GM18507 (cell line): ENCODE measurements at regions not wholly inside any gene's neighbourhood (a gene's known extent, or its start where the extent isn't known, plus 50 kb on each side); places are given as distances from the start of the nearest gene placed in this dataset.
"Not testable (repeated sequence)": the region's sequence is repeated elsewhere in the genome, so short reads cannot be mapped to it uniquely, and the experiment has no call there.

Experiments
- DNase-seq: peaks from one replicate; pipeline ENCODE4 v3.0.0; 2011; ENCODE audit warnings: low read depth; ENCODE audit not compliant: insufficient read length; ENCODE audit errors: extremely low spot score
- FAIRE-seq: peaks from 2 replicates; lab custom pipeline; 2011; peaks lifted over from hg19 to GRCh38; lab: Jason Lieb, UNC

GRCh38 chr11:134727636-134728035 lies 315.6 kb upstream of the B3GAT1 start:
- DNase-seq: no peak
- no peak for FAIRE-seq

GRCh38 chr11:134727204-134727603 lies 315.2 kb upstream of the B3GAT1 start:
- FAIRE-seq (no peak), DNase-seq (no peak)

GRCh38 chr11:134725716-134726639 lies 313.9 kb upstream of the B3GAT1 start:
- no peak for DNase-seq
- FAIRE-seq: no peak

DNA sequence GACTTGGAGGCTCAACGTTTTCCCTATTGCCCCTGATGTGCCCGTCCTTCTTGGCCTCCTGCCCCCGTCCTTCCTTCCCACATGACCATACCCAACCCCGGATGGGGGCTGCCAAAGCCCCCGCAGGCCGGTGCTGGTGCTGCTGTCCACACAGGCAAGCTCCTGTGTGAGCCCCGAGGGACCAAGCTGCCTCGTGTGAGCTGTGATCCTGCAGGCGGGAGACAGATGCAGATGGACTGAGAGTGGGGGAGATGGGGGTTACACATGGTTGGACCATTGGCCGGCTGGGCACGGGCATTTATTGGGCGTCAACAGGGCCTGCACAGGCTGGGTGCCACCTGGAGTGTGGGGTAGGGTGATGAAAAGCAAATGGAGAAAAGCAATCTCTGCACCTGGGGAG lies 313.2 kb upstream of the B3GAT1 start:
- FAIRE-seq (no peak), DNase-seq (no peak)

DNA sequence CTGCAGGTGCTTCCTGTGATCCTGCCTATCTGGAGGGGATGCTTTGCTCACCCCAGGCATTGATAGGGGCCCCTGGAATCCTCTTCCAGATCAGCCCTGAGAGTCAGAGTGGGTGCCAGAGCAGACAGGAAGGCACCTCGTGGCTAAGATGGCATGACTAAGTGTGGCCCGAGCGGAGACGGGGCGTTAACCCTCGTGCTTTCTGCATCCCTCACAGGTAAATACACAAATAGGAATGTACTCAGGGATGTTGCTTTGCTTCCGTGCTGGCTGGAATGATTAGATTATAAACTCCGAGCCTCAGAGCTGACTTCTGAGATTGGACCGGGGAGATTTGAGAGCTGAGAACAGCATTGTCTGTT lies 312.7 kb upstream of the B3GAT1 start:
- FAIRE-seq: no peak

DNA sequence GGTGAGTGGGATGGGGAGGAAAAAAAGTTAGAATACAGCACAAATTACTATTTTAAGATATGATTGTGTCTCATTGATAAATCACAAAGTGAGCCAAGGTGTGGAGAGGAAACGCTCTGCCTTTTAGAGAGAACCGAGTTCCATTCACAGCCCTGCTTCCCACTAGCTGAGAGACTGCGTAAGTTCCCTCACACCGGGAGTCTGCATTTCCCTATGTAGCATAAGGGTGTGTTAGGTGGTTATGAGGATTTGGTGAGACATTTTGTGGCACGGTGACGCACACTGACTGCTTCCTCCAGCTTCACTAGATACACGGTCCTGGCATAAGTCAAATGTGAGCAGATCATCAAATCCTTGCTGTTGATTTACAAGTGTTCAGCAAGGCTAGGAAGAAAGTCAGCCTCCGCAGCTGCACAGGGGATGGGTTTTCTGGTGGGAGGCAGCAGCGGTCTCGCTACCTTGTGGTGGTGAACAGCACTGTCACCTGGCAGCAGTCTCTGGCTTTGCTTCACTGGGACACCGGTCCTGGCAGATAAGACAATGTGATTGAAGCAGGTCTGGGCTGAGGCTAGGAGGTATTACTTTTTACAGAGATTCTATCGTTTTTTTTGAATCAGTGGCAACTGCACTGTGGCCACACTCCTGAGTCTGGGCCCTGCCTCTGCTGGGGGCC lies 312.2 kb upstream of the B3GAT1 start:
- no peak for FAIRE-seq

More for the DNA sequence above, 312.7 kb upstream of the B3GAT1 start:
- DNase-seq: no peak

DNA sequence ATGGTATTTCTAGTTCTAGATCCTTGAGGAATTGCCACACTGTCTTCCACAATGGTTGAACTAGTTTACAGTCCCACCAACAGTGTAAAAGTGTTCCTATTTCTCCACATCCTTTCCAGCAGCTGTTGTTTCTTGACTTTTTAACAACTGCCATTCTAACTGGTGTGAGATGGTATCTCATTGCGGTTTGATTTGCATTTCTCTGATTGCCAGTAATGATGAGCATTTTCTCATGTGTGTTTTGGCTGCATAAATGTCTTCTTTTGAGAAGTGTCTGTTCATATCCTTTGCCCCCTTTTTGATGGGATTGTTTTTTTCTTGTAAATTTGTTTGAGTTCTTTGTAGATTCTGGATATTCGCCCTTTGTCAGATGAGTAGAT lies 308.6 kb upstream of the B3GAT1 start:
- DNase-seq, FAIRE-seq: not testable (repeated sequence)

More for the DNA sequence above, 312.2 kb upstream of the B3GAT1 start:
- DNase-seq: no peak

DNA sequence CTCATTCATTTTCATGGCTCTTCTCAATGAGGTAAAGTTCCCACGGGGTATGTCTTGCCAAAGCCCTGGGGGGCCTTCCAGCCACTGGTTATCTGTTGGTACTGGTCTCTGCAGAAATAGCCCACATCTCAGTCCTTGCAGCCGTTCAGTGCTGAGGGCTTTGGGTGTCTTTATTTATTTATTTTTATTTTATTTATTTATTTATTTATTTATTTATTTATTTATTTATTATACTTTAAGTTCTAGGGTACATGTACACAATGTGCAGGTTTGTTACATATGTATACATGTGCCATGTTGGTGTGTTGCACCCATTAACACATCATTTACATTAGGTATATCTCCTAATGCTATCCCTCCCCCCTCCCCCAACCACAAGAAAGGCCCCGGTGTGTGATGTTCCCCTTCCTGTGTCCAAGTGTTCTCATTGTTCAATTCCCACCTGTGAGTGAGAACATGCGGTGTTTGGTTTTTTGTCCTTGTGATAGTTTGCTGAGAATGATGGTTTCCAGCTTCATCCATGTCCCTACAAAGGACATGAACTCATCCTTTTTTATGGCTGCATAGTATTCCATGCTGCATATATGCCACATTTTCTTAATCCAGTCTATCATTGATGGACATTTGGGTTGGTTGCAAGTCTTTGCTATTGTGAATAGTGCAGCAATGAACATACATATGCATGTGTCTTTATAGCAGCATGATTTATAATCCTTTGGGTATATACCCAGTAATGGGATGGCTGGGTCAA lies 308.1 kb upstream of the B3GAT1 start:
- not testable (repeated sequence) for DNase-seq, FAIRE-seq

GRCh38 chr11:134719397-134719796 lies 307.4 kb upstream of the B3GAT1 start:
- FAIRE-seq: no peak
- DNase-seq: no peak

- DNase-seq: no peak
Observed at GRCh38 chr11:134716582-134716981, 304.5 kb upstream of the B3GAT1 start.

DNA sequence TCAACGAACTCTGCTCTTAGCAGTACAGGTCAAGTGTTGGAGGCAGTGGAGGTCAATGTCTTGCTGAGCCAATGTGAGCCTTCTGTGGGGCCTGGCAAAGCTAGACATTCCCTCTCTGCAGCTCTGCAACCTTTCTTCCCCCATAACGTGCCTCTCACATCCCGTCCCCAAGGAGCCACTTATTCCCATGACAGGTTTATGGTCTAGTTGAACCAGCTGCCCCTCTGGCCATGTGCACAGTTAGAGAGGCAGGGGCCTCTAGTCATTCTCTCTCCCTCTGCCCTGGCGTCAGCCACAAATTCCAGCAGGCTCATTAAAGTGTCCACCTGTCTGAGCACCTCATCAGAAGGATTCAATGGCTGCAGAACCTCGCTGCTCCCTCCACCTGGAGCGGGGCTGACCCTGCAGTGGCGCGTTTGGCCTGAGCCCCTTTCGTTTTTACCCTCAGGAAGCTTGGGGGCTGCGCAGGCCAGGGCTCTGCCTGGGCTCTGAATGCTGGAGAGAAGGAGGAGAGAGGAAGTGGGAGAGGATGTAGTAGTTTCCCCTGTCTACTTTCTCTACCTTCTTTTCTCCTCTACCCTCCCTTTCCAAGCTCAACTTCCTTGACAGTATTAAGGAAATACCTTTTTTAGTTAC lies 302.1 kb upstream of the B3GAT1 start:
- DNase-seq: no peak
- FAIRE-seq: no peak

More at GRCh38 chr11:134716582-134716981, 304.5 kb upstream of the B3GAT1 start:
- no peak for FAIRE-seq

DNA sequence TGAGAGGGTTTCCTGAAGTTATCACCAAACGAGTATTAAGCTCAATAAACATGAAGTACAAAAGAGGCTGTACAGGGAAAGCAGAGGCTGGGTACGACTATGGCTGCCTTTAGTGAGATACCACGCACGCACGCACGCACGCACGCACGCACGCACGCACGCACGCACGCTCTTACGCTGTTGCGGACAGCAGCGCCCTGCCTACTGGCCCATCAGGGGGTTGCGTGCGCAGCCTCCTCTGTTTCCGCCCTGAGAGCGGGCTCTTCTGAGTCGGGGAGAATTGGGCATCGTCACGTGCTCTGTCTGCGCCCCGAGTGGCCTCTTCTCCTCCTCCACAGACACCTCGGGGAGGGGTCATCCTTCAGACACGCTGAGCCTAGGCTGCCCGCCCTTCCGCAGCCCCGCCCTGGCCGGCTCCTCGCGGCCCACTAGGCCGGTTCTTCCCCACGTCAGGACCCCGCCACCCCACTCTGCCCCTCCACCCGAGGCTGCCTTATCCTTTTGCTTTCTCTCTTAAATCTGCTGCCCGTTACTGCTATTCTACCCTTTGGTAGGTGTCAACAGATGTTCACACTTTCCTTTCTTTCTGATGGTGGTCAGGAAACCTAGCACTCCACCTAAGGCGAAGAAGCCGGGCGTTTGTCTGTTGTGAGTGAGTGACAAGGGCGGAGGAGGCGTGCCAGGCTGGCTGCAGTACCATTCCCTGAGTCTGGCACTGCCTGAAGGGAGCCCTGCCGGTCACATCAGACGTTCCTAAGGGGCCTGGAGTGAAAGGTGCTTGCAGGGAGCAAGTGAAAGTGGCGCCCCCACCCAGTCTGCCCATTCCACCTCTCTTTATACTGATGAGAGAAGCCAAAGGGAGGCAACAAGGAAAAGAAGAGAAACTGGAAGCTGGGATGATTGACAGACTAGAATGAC lies 300.4 kb upstream of the B3GAT1 start:
- no peak for DNase-seq
- no peak for FAIRE-seq

GRCh38 chr11:134711588-134711987 lies 299.5 kb upstream of the B3GAT1 start:
- FAIRE-seq: no peak
- no peak for DNase-seq

DNA sequence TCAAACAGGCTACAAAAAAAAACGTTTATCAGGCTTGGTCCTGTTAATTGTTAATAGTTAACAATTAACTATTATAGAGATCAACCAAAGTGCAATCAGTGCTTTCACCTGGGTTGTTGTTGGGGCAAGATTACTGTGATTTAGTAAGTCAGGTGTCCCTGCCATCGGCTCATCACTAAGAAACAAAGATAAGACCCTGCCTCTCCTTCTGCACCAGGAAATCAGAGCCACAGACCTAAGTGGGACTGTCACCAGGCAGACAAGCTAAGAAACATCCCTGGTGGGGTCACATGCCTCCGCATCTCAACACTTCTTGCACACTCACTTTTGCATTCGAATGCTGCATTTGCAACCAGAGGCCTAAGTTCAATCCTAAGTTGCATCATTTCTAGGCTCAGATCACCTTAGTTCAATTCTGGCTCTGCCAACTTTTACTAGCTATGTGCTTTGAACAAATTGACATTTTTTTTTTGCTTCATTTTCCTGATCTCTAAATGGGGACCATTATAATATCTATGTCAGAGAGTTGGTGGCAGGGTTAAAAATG lies 298.9 kb upstream of the B3GAT1 start:
- DNase-seq (no peak), FAIRE-seq (no peak)

GRCh38 chr11:134705858-134706257 lies 293.8 kb upstream of the B3GAT1 start:
- FAIRE-seq (no peak), DNase-seq (no peak)

DNA sequence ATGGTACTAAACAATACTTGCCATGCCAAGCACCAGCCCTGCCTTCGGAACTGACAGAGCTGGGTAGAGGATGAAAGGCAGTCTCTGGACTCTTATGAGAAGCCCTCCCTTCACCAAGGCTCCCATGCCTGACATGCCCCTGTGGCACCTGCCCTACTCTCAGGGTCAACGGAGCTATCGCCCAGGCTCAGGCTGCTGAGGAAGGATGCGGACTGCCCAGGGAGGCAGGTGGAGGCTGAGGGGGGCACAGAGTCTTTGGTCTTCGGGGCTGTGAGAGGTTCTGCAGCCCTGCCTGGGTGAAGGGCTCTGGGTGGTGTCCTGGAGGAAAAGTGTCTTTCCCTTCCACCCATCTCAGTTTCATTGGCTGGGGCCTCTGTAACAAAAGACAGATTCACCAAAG lies 290.8 kb upstream of the B3GAT1 start:
- DNase-seq: no peak
- no peak for FAIRE-seq

DNA sequence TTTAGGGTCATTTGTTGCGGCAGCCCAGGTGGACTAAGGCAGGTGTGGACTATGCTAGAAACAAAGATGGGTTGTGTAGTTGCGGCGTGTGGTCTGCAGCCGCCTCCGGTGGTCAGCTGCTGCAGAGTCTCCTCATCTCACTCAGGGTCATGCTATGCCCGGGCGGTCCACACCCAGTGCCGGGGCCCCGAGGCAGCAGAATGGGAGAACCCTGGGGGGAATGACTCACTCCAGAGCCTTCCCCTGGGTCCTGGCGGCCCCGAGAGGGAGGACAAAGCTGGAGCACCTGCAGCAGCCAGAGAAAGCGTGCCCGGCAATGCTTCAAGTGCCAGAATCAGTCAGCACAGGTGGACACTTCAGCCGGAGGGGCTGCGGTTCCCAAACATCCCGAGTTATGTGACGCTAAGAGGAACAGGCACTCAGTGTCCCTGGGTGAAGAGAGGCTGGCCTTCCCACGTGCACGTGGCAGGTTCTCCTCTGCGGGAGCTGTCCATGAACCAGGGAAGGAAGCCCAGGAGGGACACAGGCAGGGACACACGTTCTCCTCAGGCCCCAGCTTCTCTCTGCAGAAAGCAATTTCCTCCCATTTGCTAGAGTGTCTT lies 289.6 kb upstream of the B3GAT1 start:
- no peak for FAIRE-seq

GRCh38 chr11:134700101-134700640 lies 288.1 kb upstream of the B3GAT1 start:
- no peak for FAIRE-seq
- DNase-seq: no peak

More for the DNA sequence above, 289.6 kb upstream of the B3GAT1 start:
- DNase-seq: no peak
